ENCODE measurements at regions not wholly inside any gene's neighbourhood (a gene's known extent, or its start where the extent isn't known, plus 50 kb on each side); places are given as distances from the start of the nearest gene placed in this dataset.

DNA sequence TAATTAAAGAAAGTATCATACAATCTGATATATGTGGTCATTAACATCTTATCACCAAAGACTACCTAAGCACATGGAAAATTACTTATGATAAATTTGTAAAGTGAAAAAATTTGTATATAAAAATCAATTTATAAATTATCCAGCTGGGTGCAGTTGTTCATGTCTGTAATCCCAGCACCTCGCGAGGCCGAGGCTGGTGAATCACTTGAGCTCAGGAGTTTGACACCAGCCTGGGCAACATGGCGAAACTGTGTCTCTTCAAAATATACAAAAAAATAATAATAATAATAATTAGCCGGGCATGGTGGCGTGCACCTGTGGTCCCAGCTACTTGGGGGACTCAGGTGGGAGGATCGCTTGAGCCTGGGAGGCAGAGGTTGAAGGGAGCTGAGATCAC is 82.8 kb upstream of the SYT6 start:
- H3K4me3 ChIP-seq: no peak overlapping the region

DNA sequence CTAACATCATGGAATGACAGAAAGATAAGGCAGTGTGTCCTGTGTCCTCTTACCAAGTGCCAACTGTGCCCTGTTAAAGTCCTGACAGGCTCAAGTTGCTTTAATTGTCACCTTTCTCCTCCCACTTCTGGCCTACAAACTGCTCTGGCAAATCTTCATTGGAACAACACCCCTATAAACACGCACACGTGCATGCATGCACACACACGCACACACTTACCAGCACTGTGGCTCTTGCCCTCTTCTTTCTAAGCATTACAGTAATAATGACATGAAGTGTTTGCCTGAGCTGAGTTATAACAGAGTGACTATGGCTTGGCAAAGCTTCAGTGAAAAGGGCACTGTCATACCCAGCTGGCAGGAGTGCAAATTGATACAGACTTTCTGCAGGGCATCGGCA is 82.3 kb upstream of the SYT6 start:
- ATAC-seq: peak; percentile 59 to 92 (median 90)
- intact Hi-C loops (cut with DNase I): no loop called here
- Histone ChIP-seq H3K36me3 (ENCODE audit: insufficient read depth in 1 of 2, low read depth in 1 of 2) (no peaks in the 10 kb centered on the region), H3K27me3 (ENCODE audit: insufficient read depth in 3 of 3, low read length in 2 of 3) (no peaks in the 10 kb centered on the region), H3K9me3 (no peaks in the 10 kb centered on the region), H3K4me3 (peak overlapping the region; percentile 8), H3K27ac (peak overlapping the region; percentile 62), H3K4me1 (peaks cover 17% of the 10 kb centered on the region)
- no peak for DNase-seq
- 17 to 36% (median 26%) methylated on average over 4 of the region's 4 CpGs for WGBS, 3 donors
- TF ChIP-seq, protein P1, sequence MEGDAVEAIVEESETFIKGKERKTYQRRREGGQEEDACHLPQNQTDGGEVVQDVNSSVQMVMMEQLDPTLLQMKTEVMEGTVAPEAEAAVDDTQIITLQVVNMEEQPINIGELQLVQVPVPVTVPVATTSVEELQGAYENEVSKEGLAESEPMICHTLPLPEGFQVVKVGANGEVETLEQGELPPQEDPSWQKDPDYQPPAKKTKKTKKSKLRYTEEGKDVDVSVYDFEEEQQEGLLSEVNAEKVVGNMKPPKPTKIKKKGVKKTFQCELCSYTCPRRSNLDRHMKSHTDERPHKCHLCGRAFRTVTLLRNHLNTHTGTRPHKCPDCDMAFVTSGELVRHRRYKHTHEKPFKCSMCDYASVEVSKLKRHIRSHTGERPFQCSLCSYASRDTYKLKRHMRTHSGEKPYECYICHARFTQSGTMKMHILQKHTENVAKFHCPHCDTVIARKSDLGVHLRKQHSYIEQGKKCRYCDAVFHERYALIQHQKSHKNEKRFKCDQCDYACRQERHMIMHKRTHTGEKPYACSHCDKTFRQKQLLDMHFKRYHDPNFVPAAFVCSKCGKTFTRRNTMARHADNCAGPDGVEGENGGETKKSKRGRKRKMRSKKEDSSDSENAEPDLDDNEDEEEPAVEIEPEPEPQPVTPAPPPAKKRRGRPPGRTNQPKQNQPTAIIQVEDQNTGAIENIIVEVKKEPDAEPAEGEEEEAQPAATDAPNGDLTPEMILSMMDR (IDR thresholded peaks at IDR 0.05): no peak

More for the DNA sequence above, 82.8 kb upstream of the SYT6 start:
- intact Hi-C loops (cut with DNase I): no loop called here
- peaks cover 17% of the 10 kb centered on the region for H3K4me1 ChIP-seq
- peak overlapping the region; percentile 62 for H3K27ac ChIP-seq
- H3K27me3 ChIP-seq (ENCODE audit: insufficient read depth in 3 of 3, low read length in 2 of 3): no peaks in the 10 kb centered on the region
- H3K9me3 ChIP-seq: no peaks in the 10 kb centered on the region
- ATAC-seq (peak in 3 of 4 donors; percentile 64 to 87 (median 79)), DNase-seq (peak in 1 of 2 donors; percentile 61)
- TF ChIP-seq, protein P1 (IDR thresholded peaks at IDR 0.05): no peak
- H3K36me3 ChIP-seq (ENCODE audit: insufficient read depth in 1 of 2, low read depth in 1 of 2): no peaks in the 10 kb centered on the region
- 60 to 84% (median 63%) methylated on average over 7 of the region's 7 CpGs for WGBS, 3 donors

- TF ChIP-seq, protein P1 (IDR thresholded peaks at IDR 0.05): no peak
- peak overlapping the region; percentile 62 for H3K27ac ChIP-seq
- ATAC-seq: peak in 3 of 4 donors; percentile 30 to 48 (median 36)
- peaks cover 17% of the 10 kb centered on the region for H3K4me1 ChIP-seq
- no peaks in the 10 kb centered on the region for H3K9me3 ChIP-seq
- H3K27me3 ChIP-seq (ENCODE audit: insufficient read depth in 3 of 3, low read length in 2 of 3): no peaks in the 10 kb centered on the region
- intact Hi-C loops (cut with DNase I): no loop called here
- H3K36me3 ChIP-seq (ENCODE audit: insufficient read depth in 1 of 2, low read depth in 1 of 2): no peaks in the 10 kb centered on the region
- H3K4me3 ChIP-seq: peak overlapping the region; percentile 8
- no peak for DNase-seq
- 48 to 55% (median 53%) methylated on average over 3 of the region's 3 CpGs for WGBS, 3 donors
These were observed 81.6 kb upstream of the SYT6 start for GRCh38 chr1:114235281-114235680.

GRCh38 chr1:114234408-114235124 is 80.9 kb upstream of the SYT6 start:
- no peak for DNase-seq
- intact Hi-C loops (cut with DNase I): no loop called here
- Histone ChIP-seq H3K27ac (no peak overlapping the region), H3K27me3 (ENCODE audit: insufficient read depth in 3 of 3, low read length in 2 of 3) (no peaks in the 10 kb centered on the region), H3K9me3 (no peaks in the 10 kb centered on the region), H3K4me1 (peaks cover 17% of the 10 kb centered on the region), H3K36me3 (ENCODE audit: insufficient read depth in 1 of 2, low read depth in 1 of 2) (no peaks in the 10 kb centered on the region), H3K4me3 (no peak overlapping the region)
- no peak for ATAC-seq
- WGBS, 3 donors: 75 to 83% (median 77%) methylated on average over 3 of the region's 3 CpGs
- TF ChIP-seq, protein P1 (IDR thresholded peaks at IDR 0.05): no peak

GRCh38 chr1:114232691-114233090 is 79.0 kb upstream of the SYT6 start:
- no peaks in the 10 kb centered on the region for H3K9me3 ChIP-seq
- WGBS, 3 donors: 76 to 83% (median 80%) methylated on average over 6 of the region's 6 CpGs
- H3K36me3 ChIP-seq (ENCODE audit: insufficient read depth in 1 of 2, low read depth in 1 of 2): no peaks in the 10 kb centered on the region
- DNase-seq (no peak), ATAC-seq (no peak)
- TF ChIP-seq, protein P1 (IDR thresholded peaks at IDR 0.05): no peak
- H3K4me3 ChIP-seq: no peak overlapping the region
- intact Hi-C loops (cut with DNase I): no loop called here
- no peaks in the 10 kb centered on the region for H3K27me3 ChIP-seq (ENCODE audit: insufficient read depth in 3 of 3, low read length in 2 of 3)
- H3K27ac ChIP-seq: no peak overlapping the region
- H3K4me1 ChIP-seq: peaks cover 17% of the 10 kb centered on the region
